NT2/D1 (cell line): ENCODE measurements at regions not wholly inside any gene's neighbourhood (a gene's known extent, or its start where the extent isn't known, plus 50 kb on each side); places are given as distances from the start of the nearest gene placed in this dataset.

Experiments
- DNase-seq: peaks from one replicate; pipeline ENCODE4 v3.0.0-alpha.2; 2011; ENCODE audit warnings: low read depth, low spot score
- H3K27me3 ChIP-seq: 2 replicates; pipeline ENCODE4 v1.6.0; 2011; ENCODE audit warnings: mild to moderate bottlenecking; ENCODE audit not compliant: insufficient read length, insufficient read depth
- H3K36me3 ChIP-seq: 2 replicates; pipeline ENCODE4 v1.6.1; 2011; ENCODE audit warnings: mild to moderate bottlenecking, low read length, mixed read lengths; ENCODE audit not compliant: insufficient read depth, insufficient read length
- H3K4me1 ChIP-seq: 2 replicates; pipeline ENCODE4 v1.5.1; 2011; ENCODE audit not compliant: insufficient read depth, insufficient read length
- H3K4me3 ChIP-seq: 2 replicates; pipeline ENCODE4 v1.5.1; 2011; ENCODE audit warnings: low read depth; ENCODE audit not compliant: insufficient read length
- H3K9ac ChIP-seq: 2 replicates; pipeline ENCODE4 v1.6.0; 2011; ENCODE audit warnings: low read depth; ENCODE audit not compliant: insufficient read length
- H3K9me3 ChIP-seq: 2 replicates; pipeline ENCODE4 v1.5.1; 2011; ENCODE audit warnings: mild to moderate bottlenecking, low read length; ENCODE audit not compliant: insufficient read depth
- SUZ12 ChIP-seq: IDR thresholded peaks from 2 replicates; pipeline ENCODE4 v1.6.1; 2011; ENCODE audit not compliant: insufficient read length, insufficient read depth; ENCODE audit errors: extremely low read depth
- YY1 ChIP-seq: IDR thresholded peaks from 2 replicates; pipeline ENCODE4 v1.6.1; 2011; ENCODE audit not compliant: insufficient read length, insufficient read depth
- ZNF274 ChIP-seq: IDR thresholded peaks from 2 replicates; pipeline ENCODE4 v1.6.1; 2011; ENCODE audit warnings: mild to moderate bottlenecking, low read depth, low read length

DNA sequence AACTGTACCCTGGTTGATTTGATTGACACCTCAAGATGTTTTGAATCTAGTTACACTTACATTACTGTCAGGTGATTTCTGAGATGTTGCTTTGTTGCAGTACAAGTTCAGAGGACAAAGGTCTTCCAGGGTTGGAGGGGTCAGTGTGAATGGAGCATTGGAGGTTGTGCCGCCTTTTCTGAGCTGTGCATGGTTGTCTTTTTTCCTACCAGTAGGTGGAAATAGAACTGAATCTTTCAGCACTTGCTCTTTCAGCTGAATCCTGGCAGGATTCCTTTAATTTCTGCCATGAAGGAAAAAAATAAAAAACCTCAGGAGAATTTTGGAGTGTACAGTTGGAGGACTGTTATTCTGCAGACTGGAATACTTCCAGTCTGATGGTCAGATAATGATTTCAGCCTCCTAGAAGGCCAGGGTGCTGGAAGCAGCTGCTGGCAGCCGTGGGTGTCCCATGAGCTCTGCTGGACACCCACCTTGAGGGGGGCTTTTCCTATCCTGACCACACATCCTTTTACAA, 82.7 kb downstream of the PLCE1 start:
- Histone ChIP-seq H3K9me3 (peaks cover 7% of the 10 kb centered on the region; the same call in 1 of the 2 replicates), H3K36me3 (no peaks in the 10 kb centered on the region), H3K27me3 (no peaks in the 10 kb centered on the region), H3K9ac (no peak overlapping the region), H3K4me3 (no peak overlapping the region), H3K4me1 (no peaks in the 10 kb centered on the region)
- DNase-seq, result no peak
- TF ChIP-seq YY1 (no peak), SUZ12 (no peak), ZNF274 (no peak)

DNA sequence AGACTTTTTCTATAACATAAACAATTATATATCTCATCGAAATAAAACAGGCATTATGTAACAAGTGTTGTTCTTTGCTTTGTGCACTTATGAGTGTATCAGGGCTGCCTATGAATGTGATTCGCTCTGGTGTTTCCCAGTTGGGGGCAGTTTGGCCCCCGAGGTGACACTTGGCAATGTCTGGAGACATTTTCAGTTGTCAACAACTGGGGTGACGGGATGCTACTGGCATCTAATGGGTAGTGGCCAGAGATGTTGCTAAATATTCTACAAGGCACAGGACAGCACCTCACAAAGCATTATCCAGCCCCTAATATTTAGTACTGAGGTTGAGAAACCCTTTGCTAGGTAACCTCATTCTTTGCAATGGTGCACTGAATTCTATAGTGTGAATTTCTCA, 83.3 kb downstream of the PLCE1 start:
- no peaks in the 10 kb centered on the region for H3K27me3 ChIP-seq
- no peak overlapping the region for H3K9ac ChIP-seq
- no peak for DNase-seq
- no peaks in the 10 kb centered on the region for H3K36me3 ChIP-seq
- no peaks in the 10 kb centered on the region for H3K4me1 ChIP-seq
- H3K4me3 ChIP-seq, result no peak overlapping the region
- no peak for TF ChIP-seq ZNF274
- TF ChIP-seq SUZ12, result no peak
- TF ChIP-seq YY1, result no peak
- peaks cover 10% of the 10 kb centered on the region; the same call in 1 of the 2 replicates for H3K9me3 ChIP-seq

DNA sequence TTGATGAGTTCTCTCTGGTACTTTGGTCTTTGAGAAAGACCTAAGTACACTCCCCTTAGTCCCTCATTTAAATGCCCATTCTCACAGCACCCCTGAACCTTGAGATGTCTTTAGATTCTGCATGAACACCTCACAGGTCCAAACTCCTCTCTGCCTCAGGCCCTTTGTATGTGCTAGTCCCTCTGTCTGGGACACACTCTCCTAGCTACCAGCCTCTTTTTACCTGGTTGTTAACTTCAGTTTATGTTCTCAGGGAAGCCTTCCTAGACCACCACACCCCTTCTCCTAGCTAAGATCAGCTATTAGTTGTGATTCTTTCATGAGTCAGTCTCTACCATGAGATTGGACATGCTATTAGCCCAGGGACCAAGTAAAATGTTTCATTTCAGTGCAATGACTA, 86.4 kb downstream of the PLCE1 start:
- Histone ChIP-seq H3K4me1 (no peaks in the 10 kb centered on the region), H3K4me3 (no peak overlapping the region), H3K36me3 (no peaks in the 10 kb centered on the region), H3K27me3 (no peaks in the 10 kb centered on the region), H3K9me3 (peaks cover 10% of the 10 kb centered on the region; the same call in 1 of the 2 replicates), H3K9ac (no peak overlapping the region)
- DNase-seq, result no peak
- TF ChIP-seq YY1 (no peak), ZNF274 (no peak), SUZ12 (no peak)

DNA sequence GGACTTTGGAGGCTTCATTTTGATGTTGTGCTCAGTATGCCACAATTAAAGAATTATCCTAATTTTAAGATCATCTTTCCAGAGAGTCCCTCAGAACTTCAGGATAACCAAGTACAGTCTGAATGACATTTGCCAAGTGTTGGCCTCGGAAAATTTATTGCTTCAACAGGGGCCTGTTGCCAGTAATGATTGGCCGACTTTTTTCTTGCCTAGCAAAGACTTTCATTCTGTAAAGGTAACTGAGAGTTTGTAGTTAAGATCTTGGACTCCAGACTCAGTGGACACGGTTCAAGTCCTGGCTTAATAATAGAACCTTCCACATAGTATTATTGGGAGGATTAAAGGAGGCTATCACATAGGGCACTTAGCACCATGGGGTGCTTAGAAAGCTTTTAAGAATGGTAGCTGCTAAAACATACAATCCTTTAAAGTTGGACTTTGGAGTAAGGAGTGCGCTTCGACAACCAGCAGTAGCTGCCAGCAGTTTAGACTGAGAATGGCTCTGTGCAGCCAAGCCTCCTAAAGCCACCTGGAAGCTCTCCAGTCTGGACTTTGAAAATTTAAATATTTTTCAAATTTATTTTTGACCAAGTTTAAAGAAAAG, 90.0 kb downstream of the PLCE1 start:
- no peak for DNase-seq
- H3K4me3 ChIP-seq, result no peak overlapping the region
- H3K4me1 ChIP-seq, result no peaks in the 10 kb centered on the region
- no peak overlapping the region for H3K9ac ChIP-seq
- TF ChIP-seq ZNF274, result no peak
- peaks cover 10% of the 10 kb centered on the region; the same call in 1 of the 2 replicates for H3K9me3 ChIP-seq
- no peaks in the 10 kb centered on the region for H3K27me3 ChIP-seq
- H3K36me3 ChIP-seq, result no peaks in the 10 kb centered on the region

DNA sequence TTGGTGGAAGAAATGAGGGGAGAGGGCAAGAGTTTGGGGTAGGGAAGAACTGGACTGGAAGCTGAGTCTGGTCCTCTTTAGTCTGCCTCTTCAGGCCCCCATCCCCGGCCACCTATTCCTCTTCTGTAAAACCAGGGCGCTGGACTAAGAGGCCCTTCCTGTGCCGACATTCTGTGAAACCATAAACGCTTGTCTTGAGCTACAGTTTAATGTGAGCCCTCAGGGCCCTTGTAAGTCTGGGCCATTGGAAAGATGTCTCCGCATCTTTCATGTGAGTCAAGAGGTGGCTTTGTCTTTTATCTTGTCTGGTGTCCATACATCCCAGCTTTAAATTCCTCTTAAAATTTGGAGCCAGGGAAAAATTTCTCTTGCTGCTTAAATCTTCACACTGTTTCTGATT, 90.6 kb downstream of the PLCE1 start:
- no peak for TF ChIP-seq YY1
- Histone ChIP-seq H3K9me3 (peaks cover 10% of the 10 kb centered on the region; the same call in 1 of the 2 replicates), H3K4me1 (no peaks in the 10 kb centered on the region), H3K27me3 (no peaks in the 10 kb centered on the region), H3K9ac (no peak overlapping the region), H3K36me3 (no peaks in the 10 kb centered on the region), H3K4me3 (no peak overlapping the region)
- DNase-seq, result no peak

DNA sequence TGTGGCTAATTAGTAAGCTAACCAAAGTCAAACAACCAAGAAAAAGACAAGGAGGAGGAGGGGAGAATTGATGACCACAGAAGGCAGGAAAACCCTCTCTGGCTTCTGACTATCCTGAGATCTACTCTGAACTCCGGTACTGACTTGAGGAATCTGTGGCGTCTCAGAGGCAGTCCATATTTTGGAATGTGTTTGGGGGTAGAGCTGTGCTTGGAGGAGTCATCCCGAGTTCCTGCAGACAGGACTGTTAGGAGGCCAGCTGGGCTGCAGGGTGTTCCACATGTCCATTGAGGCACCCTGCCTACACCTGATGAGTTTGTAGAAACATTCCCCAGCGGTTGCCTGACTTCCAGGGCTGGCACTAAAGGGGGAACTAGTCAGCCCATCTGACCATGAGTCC, 91.6 kb downstream of the PLCE1 start:
- no peak for TF ChIP-seq ZNF274
- no peak for TF ChIP-seq YY1
- no peak for TF ChIP-seq SUZ12
- H3K4me3 ChIP-seq, result no peak overlapping the region
- no peaks in the 10 kb centered on the region for H3K4me1 ChIP-seq
- H3K36me3 ChIP-seq, result no peaks in the 10 kb centered on the region
- no peak overlapping the region for H3K9ac ChIP-seq
- H3K9me3 ChIP-seq, result peaks cover 10% of the 10 kb centered on the region; the same call in 1 of the 2 replicates
- no peak for DNase-seq
- no peaks in the 10 kb centered on the region for H3K27me3 ChIP-seq

DNA sequence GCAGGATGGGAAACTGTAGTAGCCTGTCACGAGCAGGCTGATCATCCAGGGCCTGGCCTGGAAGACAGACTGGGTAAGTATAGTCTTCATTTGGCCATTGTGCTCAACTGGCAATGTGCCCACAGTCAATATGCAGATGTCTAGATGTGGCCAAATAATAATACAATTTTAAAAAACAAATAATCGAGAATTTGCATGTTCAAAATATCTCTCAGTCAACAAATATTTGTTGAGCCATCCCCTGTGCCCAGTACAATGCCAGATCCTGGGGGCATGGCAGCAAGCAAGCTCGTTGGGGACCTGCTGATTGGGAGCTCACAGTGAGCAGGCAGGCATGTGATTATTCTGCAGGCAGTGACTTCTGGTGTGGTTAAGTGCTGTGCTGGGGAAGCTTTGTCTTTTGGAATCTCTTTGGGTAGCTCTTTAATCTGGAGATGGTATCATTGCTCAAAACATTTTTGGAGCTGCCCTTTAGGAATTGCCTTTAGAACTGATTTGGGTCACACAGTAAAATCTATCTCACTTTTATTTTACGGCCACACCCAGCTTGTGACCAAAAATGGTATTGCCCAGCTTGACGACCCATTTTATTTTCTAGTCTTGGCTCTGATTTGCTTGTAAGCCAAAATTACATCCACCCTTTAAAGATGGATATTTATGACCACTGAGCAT, 92.2 kb downstream of the PLCE1 start:
- Histone ChIP-seq H3K9ac (no peak overlapping the region), H3K4me3 (no peak overlapping the region), H3K4me1 (no peaks in the 10 kb centered on the region), H3K27me3 (no peaks in the 10 kb centered on the region), H3K36me3 (no peaks in the 10 kb centered on the region), H3K9me3 (peaks cover 8% of the 10 kb centered on the region; the same call in 1 of the 2 replicates)
- TF ChIP-seq ZNF274 (no peak), SUZ12 (no peak), YY1 (no peak)
- no peak for DNase-seq
